ENCODE measurements at regions not wholly inside any gene's neighbourhood (a gene's known extent, or its start where the extent isn't known, plus 50 kb on each side); places are given as distances from the start of the nearest gene placed in this dataset.

DNA sequence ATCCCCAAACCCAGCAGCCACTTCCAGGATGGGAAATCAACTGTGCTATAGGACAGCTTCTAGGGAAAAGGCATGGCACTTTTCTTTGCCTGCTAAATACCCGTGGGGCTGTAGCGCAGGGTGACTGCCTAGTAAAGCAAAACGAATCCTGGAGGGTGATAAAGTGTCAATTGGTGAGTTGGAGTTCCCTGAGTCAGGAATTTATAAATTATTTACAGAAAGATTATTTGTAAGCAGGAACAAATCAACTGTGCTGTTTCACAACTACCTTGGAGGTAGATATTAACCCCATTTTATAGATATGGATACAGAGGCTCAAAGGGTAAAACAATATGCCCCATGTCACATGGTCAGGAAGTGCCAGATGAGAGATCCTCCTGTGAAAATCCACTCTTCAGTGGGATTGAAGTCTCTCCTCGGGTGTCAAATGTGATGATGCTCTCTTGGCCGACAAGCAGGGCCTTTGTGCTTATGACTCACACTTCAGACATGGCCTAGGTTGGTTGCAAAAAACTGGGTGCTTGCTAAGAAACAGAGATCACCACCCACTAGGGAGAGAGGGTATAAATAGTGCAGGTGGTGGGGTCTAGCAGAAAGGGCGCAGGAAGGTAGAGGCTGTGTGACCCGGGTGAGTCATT is 383.2 kb upstream of the ZMIZ1 start:
- WGBS: 89% methylated on average over 7 of the region's 7 CpGs
- Histone ChIP-seq H3K9ac (ENCODE audit: low read depth, low read length) (no peak overlapping the region), H3K36me3 (ENCODE audit: insufficient read depth, low read length) (no peaks in the 10 kb centered on the region), H3K9me3 (ENCODE audit: insufficient read depth, low read depth, low read length) (peaks cover 9% of the 10 kb centered on the region), H3K27me3 (ENCODE audit: insufficient read depth, low read length) (no peaks in the 10 kb centered on the region), H3K4me3 (ENCODE audit: low read length) (no peak overlapping the region), H3K27ac (ENCODE audit: low read depth, low read length) (no peak overlapping the region), H3K4me1 (ENCODE audit: insufficient read depth, low read length) (no peaks in the 10 kb centered on the region)

GRCh38 chr10:78686444-78687060 is 382.2 kb upstream of the ZMIZ1 start:
- 84% methylated on average over 10 of the region's 10 CpGs for WGBS
- H3K4me1 ChIP-seq (ENCODE audit: insufficient read depth, low read length): no peaks in the 10 kb centered on the region

GRCh38 chr10:78687626-78688025 is 381.1 kb upstream of the ZMIZ1 start:
- no peaks in the 10 kb centered on the region for H3K36me3 ChIP-seq (ENCODE audit: insufficient read depth, low read length)
- H3K9ac ChIP-seq (ENCODE audit: low read depth, low read length): no peak overlapping the region
- no peaks in the 10 kb centered on the region for H3K4me1 ChIP-seq (ENCODE audit: insufficient read depth, low read length)

More at GRCh38 chr10:78686444-78687060, 382.2 kb upstream of the ZMIZ1 start:
- Histone ChIP-seq H3K4me3 (ENCODE audit: low read length) (no peak overlapping the region), H3K27ac (ENCODE audit: low read depth, low read length) (no peak overlapping the region), H3K9me3 (ENCODE audit: insufficient read depth, low read depth, low read length) (peaks cover 9% of the 10 kb centered on the region), H3K36me3 (ENCODE audit: insufficient read depth, low read length) (no peaks in the 10 kb centered on the region), H3K9ac (ENCODE audit: low read depth, low read length) (no peak overlapping the region), H3K27me3 (ENCODE audit: insufficient read depth, low read length) (no peaks in the 10 kb centered on the region)

DNA sequence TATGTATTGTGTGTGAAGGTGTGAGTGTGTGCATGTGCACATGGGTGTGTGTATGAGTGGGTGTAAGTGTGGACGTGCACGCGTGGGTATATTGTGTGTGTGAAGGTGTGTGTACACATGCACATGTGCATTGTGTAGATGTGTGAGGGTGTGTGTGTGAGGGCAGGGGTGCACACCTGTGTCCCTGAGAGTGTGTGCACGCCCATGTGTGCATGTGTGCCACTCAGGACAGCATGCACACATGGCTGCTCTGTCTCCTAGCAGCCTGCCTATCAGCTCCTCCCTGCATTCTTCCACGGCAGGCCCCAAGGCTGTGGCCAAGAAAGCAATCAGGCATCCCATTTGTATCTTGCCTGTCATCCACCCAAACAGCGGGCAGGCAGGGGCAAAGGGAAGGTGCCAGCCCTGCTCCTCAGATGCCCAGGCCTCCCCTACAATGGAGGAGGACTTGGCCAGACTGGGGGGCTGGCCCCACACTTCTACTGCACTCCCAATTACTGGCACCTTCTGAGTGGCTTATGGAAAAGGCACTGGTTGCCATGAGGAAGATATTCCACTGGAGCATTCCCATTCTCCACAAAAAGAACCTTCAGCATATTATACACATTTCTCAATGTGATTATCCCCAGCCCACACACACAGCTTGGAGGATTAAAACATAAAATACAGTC is 380.4 kb upstream of the ZMIZ1 start:
- H3K9ac ChIP-seq (ENCODE audit: low read depth, low read length): no peak overlapping the region
- H3K4me3 ChIP-seq (ENCODE audit: low read length): no peak overlapping the region
- H3K27me3 ChIP-seq (ENCODE audit: insufficient read depth, low read length): no peaks in the 10 kb centered on the region
- no peak overlapping the region for H3K27ac ChIP-seq (ENCODE audit: low read depth, low read length)
- 92% methylated on average over 6 of the region's 6 CpGs for WGBS
- 0 out of 2 replicates have a peak, but pooled peaks cover under 1% of the 10 kb centered on the region for H3K9me3 ChIP-seq (ENCODE audit: insufficient read depth, low read depth, low read length)
- H3K36me3 ChIP-seq (ENCODE audit: insufficient read depth, low read length): no peaks in the 10 kb centered on the region
- H3K4me1 ChIP-seq (ENCODE audit: insufficient read depth, low read length): no peaks in the 10 kb centered on the region

More at GRCh38 chr10:78687626-78688025, 381.1 kb upstream of the ZMIZ1 start:
- Histone ChIP-seq H3K4me3 (ENCODE audit: low read length) (no peak overlapping the region), H3K9me3 (ENCODE audit: insufficient read depth, low read depth, low read length) (peaks cover 6% of the 10 kb centered on the region), H3K27me3 (ENCODE audit: insufficient read depth, low read length) (no peaks in the 10 kb centered on the region), H3K27ac (ENCODE audit: low read depth, low read length) (no peak overlapping the region)

GRCh38 chr10:78688901-78689583 is 379.7 kb upstream of the ZMIZ1 start:
- H3K27me3 ChIP-seq (ENCODE audit: insufficient read depth, low read length): no peaks in the 10 kb centered on the region
- no peak overlapping the region for H3K9ac ChIP-seq (ENCODE audit: low read depth, low read length)
- no peaks in the 10 kb centered on the region for H3K4me1 ChIP-seq (ENCODE audit: insufficient read depth, low read length)
- H3K4me3 ChIP-seq (ENCODE audit: low read length): no peak overlapping the region
- no peaks in the 10 kb centered on the region for H3K36me3 ChIP-seq (ENCODE audit: insufficient read depth, low read length)
- WGBS: 62% methylated on average over 13 of the region's 13 CpGs
- no peak overlapping the region for H3K27ac ChIP-seq (ENCODE audit: low read depth, low read length)
- no peaks in the 10 kb centered on the region for H3K9me3 ChIP-seq (ENCODE audit: insufficient read depth, low read depth, low read length)

- H3K36me3 ChIP-seq (ENCODE audit: insufficient read depth, low read length): no peaks in the 10 kb centered on the region
- H3K9ac ChIP-seq (ENCODE audit: low read depth, low read length): no peak overlapping the region
- no peak overlapping the region for H3K27ac ChIP-seq (ENCODE audit: low read depth, low read length)
- no peak overlapping the region for H3K4me3 ChIP-seq (ENCODE audit: low read length)
- 77% methylated on average over 2 of the region's 2 CpGs for WGBS
- H3K4me1 ChIP-seq (ENCODE audit: insufficient read depth, low read length): no peaks in the 10 kb centered on the region
- H3K9me3 ChIP-seq (ENCODE audit: insufficient read depth, low read depth, low read length): no peaks in the 10 kb centered on the region
- H3K27me3 ChIP-seq (ENCODE audit: insufficient read depth, low read length): no peaks in the 10 kb centered on the region
Observed at GRCh38 chr10:78689584-78689935, 379.2 kb upstream of the ZMIZ1 start.

- Histone ChIP-seq H3K4me1 (ENCODE audit: insufficient read depth, low read length) (no peaks in the 10 kb centered on the region), H3K9me3 (ENCODE audit: insufficient read depth, low read depth, low read length) (no peaks in the 10 kb centered on the region), H3K4me3 (ENCODE audit: low read length) (no peak overlapping the region), H3K27ac (ENCODE audit: low read depth, low read length) (no peak overlapping the region), H3K27me3 (ENCODE audit: insufficient read depth, low read length) (no peaks in the 10 kb centered on the region), H3K9ac (ENCODE audit: low read depth, low read length) (no peak overlapping the region), H3K36me3 (ENCODE audit: insufficient read depth, low read length) (no peaks in the 10 kb centered on the region)
- 90% methylated on average over 3 of the region's 3 CpGs for WGBS
Observed at GRCh38 chr10:78690354-78691111, 378.2 kb upstream of the ZMIZ1 start.

DNA sequence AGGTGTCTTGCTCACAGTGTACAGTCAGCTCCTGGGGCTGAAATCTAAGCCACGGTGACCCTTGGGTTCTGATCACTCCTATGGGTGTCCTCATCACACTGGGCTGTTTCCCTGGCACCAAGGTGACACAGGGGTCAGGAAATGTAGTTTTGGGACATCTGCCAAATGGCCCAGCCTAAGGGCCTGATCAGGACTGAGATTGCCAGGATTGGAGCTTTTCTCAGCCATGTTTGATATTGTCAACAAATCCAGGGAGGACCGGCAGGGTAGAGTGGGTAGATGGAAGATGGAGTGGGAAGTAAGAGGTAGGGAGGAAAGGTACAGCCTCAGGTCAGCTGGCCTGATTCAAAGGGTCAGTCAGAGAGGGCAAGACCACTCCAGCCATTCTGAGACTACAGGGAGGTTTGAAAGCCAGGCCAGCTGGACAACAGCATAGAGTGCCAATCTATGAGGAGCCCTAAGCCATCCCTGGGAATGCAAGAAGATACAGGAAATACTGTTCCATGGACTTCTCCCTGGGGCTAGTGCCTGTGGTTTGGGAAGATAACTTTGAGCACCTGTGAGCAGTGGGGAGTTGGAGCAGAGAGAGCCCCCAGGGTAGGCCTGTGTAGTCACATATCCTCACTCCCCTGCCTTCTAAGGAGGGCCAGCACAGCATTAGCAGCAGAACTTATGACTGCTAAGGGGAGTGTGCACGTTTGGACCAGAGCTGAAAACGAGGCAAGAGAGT is 377.3 kb upstream of the ZMIZ1 start:
- Histone ChIP-seq H3K4me3 (ENCODE audit: low read length) (no peak overlapping the region), H3K36me3 (ENCODE audit: insufficient read depth, low read length) (no peaks in the 10 kb centered on the region), H3K27ac (ENCODE audit: low read depth, low read length) (no peak overlapping the region), H3K27me3 (ENCODE audit: insufficient read depth, low read length) (no peaks in the 10 kb centered on the region), H3K9ac (ENCODE audit: low read depth, low read length) (no peak overlapping the region), H3K9me3 (ENCODE audit: insufficient read depth, low read depth, low read length) (no peaks in the 10 kb centered on the region), H3K4me1 (ENCODE audit: insufficient read depth, low read length) (no peaks in the 10 kb centered on the region)
- WGBS: 89% methylated on average over 4 of the region's 4 CpGs

DNA sequence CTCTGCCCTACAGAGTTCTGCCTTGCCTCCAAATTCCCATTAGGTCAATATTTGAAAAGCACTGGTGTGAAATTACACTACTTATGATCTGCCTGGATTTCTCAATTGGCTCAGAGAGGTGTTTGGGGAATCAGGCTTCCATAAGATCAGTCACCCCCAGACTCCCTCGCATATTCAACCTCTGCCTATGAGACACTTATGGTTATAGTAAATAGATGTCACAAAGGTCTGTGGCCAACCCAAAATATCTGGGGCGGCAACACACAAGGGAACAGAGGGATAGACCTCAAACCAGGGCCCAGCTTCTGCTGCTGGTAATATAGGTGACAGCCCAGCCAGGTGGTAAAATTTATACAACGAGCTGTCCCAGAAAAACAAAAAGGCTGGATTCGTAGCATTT is 376.7 kb upstream of the ZMIZ1 start:
- H3K4me3 ChIP-seq (ENCODE audit: low read length): no peak overlapping the region
- 96% methylated on average over 3 of the region's 4 CpGs for WGBS
- no peak overlapping the region for H3K9ac ChIP-seq (ENCODE audit: low read depth, low read length)

GRCh38 chr10:78695846-78696245 is 372.9 kb upstream of the ZMIZ1 start:
- 90% methylated on average over 7 of the region's 7 CpGs for whole genome bisulfite sequencing

More for the DNA sequence above, 376.7 kb upstream of the ZMIZ1 start:
- Histone ChIP-seq H3K9me3 (ENCODE audit: insufficient read depth, low read depth, low read length) (no peaks in the 10 kb centered on the region), H3K27me3 (ENCODE audit: insufficient read depth, low read length) (no peaks in the 10 kb centered on the region), H3K27ac (ENCODE audit: low read depth, low read length) (no peak overlapping the region), H3K4me1 (ENCODE audit: insufficient read depth, low read length) (no peaks in the 10 kb centered on the region), H3K36me3 (ENCODE audit: insufficient read depth, low read length) (no peaks in the 10 kb centered on the region)

More at GRCh38 chr10:78695846-78696245, 372.9 kb upstream of the ZMIZ1 start:
- Histone ChIP-seq H3K27ac (ENCODE audit: low read depth, low read length) (no peak overlapping the region), H3K4me1 (ENCODE audit: insufficient read depth, low read length) (no peaks in the 10 kb centered on the region), H3K9me3 (ENCODE audit: insufficient read depth, low read depth, low read length) (no peaks in the 10 kb centered on the region), H3K9ac (ENCODE audit: low read depth, low read length) (no peak overlapping the region), H3K36me3 (ENCODE audit: insufficient read depth, low read length) (no peaks in the 10 kb centered on the region), H3K27me3 (ENCODE audit: insufficient read depth, low read length) (no peaks in the 10 kb centered on the region), H3K4me3 (ENCODE audit: low read length) (no peak overlapping the region)

Data from HUES64 (cell line).